ENCODE measurements at regions not wholly inside any gene's neighbourhood (a gene's known extent, or its start where the extent isn't known, plus 50 kb on each side); places are given as distances from the start of the nearest gene placed in this dataset.

GRCh38 chr2:15889442-15890123 lies 50.8 kb upstream of the MYCN start:
- no peak for DNase-seq (ENCODE audit: low read depth)

GRCh38 chr2:15890124-15890754 lies 50.1 kb upstream of the MYCN start:
- DNase-seq (ENCODE audit: low read depth) = no peak
